Fibroblast of peridontal ligament (primary cell): ENCODE measurements at regions not wholly inside any gene's neighbourhood (a gene's known extent, or its start where the extent isn't known, plus 50 kb on each side); places are given as distances from the start of the nearest gene placed in this dataset.
A peak's percentile ranks its signal among the peaks of the same experiment; 100 is the strongest.

Experiments
- DNase-seq: peaks from one replicate; pipeline ENCODE4 v3.0.0-alpha.2; 2010; ENCODE audit errors: extremely low read depth

DNA sequence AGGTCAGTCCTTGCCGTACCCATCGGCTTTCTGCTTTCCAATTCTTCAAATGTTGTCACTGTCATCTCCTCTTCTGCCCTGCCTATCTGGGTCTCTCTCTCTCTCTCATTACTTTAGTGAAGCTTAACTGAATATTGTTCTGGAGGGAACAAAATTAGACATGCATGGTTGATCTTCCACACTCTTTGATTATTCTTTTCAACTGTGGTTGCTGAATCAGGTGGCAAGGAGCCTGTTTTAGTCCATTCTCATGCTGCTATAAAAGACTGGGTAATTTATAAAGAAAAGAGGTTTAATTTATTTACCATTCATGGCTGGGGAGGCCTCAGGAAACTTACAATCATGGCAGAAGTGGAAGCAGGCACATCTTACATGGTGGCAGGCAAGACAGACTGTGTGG is 157.9 kb downstream of the ARL4C start:
- DNase-seq = no peak

GRCh38 chr2:234335661-234336228 is 161.1 kb downstream of the ARL4C start:
- peak; percentile 89 for DNase-seq

GRCh38 chr2:234334756-234335155 is 162.1 kb downstream of the ARL4C start:
- DNase-seq = no peak

DNA sequence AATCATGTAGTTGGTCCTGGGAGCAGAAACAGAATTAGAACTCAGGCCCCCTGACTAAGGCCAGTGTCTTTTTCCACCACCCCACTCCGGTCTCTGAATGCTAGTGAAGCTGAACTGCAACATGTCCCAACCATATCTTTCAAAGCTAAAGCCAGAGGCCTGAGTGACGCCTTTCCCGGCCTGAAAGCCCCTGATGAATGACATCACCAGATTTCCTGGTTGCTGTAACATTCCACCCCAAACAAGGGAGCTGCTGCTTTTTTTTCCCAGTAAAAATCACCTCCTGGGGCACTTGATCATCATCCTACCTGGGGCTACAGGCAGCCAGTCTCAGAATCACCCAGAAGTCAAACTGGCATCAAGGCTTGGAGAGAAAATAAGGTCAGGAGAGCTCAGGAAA is 162.7 kb downstream of the ARL4C start:
- peak; percentile 62 for DNase-seq

DNA sequence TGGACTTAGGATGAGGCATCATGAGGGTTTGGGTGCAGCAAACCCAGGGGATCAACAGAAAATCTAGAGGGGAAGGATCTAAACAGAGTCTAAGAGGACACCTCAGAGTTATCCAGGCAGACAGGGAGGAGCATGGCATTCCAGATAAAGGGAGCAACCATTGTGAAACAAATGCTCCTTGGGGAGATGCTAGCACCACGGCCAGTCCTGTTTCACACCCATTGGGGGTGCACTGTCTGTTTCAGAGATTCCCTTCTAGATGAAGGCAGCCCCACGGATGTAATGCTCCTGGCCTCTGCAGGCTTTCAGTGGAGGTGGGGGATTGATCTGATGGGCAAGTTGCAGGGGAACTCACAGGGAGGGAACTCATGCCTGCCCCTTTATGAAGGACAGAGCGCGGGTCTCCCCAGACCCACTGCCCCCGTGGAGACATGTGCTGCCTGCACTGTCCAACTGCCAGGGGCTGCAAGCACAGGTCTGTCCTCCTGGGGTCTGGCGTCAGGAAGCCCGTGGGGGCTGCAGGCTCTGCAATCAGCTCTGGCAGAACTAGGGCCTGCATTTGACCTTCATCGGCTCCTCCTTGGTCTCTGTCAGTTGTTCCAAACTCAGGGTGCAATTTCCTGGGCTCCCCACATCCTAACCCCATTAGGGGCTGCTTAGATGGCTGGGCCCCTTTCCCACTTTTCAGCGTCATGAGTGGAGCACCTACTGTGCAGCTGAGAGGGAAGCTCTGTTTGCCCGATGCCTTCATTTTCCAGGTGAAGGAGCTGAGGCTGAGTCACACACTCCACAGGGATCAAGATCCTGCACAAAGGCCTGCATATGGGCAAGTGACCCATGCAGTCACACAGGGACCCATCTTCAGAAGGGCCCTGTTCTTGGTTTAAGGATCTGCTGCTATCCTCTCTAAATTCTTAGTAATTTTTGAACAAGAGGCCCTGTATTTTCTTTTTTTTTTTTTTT is 163.4 kb downstream of the ARL4C start:
- DNase-seq = no peak

DNA sequence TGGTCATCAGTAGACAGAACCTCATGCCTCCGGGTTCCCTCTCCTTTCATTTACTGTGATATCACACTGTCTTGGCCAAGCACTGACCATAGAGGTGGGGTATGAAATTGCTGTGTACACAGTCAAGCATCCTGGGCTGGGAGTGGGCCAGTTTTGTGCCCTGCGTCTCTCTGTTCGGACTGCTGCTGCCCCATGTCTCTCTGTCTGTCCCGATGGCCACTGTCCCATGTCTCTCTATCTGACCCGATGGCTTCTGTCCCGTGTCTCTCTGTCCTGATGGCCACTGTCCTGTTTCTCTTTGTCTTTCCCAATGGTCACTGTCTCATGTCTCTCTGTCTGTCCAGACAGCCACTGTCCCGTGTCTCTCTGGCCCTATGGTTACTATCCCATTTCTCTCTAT is 164.9 kb downstream of the ARL4C start:
- no peak for DNase-seq

GRCh38 chr2:234331566-234331965 is 165.3 kb downstream of the ARL4C start:
- DNase-seq = no peak

- DNase-seq = no peak
These were observed 166.0 kb downstream of the ARL4C start for GRCh38 chr2:234330902-234331301.

GRCh38 chr2:234329202-234329960 is 167.5 kb downstream of the ARL4C start:
- DNase-seq = peak; percentile 51

DNA sequence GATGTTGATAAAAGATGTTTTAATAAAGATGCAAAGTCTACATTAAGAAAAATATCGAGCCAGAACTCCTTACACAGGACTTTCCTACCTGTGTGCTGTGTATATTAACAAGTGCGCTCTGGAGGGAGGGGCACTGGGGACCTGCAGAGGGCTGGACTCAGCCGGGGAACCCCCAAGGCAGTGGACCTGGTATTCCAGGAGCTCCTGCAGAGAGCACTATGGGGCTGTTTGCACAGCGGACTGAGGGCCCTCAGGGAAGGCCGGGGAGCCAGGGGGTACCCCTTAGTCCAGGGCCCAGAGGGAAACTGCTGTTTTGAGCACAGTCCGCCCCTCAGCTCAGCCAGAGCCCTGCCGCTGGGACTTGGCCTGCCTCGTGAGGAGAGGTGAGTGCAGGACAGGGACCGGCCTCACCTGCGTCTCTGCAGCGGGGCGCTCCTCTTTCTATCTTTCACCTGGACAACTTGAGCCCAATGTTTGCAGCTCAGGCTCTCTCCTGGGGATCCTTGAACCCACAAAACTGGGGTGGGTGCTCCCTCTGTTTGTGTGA is 168.4 kb downstream of the ARL4C start:
- no peak for DNase-seq

DNA sequence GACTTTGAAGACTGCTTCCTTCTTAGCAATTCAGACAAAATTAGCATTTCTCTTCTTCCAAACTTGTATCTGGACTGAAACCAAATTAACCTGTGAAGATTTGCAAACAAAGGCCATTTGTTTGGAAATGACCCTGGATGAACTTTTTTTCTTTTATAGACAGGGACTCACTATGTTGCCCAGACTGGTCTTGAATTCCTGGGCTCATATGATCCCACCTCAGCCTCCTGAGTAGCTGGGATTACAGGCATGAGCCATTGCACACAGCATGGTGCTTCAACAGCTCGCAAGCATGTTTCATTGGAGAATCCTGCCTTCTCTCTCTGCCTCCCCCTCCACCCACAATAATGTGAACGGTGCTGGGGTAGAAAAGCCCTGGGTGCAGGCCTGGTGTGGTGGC is 170.2 kb downstream of the ARL4C start:
- no peak for DNase-seq

DNA sequence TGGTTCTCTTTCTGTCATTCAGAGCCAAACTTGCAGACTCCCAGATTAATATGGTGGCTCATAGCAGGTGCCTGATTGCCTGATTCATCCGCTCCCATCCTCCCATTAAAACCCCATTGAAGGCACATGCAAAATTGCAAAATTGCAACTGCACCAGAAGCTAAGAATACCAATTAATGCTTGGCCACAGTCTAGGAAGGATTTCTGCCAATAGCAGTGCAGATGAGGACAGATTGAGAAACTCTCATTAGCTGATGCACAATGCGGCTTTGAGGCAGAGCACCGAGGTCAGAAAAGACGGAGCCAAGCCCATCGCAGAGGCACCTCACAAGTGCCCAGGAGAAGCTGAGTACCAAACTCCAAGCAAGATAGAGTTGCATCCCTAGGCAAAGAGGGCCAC is 172.8 kb downstream of the ARL4C start:
- no peak for DNase-seq

GRCh38 chr2:234322766-234323465 is 174.0 kb downstream of the ARL4C start:
- no peak for DNase-seq

GRCh38 chr2:234320066-234320465 is 176.8 kb downstream of the ARL4C start:
- DNase-seq = no peak

- no peak for DNase-seq
These were observed 178.5 kb downstream of the ARL4C start for GRCh38 chr2:234318361-234318760.

GRCh38 chr2:234313558-234313957 is 183.3 kb downstream of the ARL4C start:
- no peak for DNase-seq

DNA sequence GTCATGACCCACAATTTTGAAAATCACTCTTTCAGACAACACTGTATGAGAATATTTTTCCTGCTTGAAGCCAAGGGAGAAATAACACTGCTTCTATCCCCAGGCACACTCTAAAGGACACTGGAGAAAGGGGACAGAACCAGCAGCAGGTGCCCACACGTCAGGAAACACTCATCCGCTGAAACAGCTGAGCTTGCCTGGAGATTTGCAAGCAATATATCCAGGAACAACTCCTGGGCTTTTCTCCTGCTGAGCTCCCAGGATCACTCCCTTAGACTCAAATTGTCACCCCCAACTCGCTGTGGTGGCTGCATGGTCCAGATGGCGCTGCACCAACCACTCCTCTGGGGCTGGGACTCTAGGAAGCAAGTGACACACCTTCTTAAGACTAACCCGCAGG is 186.7 kb downstream of the ARL4C start:
- no peak for DNase-seq

- DNase-seq = no peak
These were observed 187.4 kb downstream of the ARL4C start for GRCh38 chr2:234309431-234309830.

- DNase-seq = peak; percentile 95
These were observed 188.1 kb downstream of the ARL4C start for GRCh38 chr2:234308813-234309195.

DNA sequence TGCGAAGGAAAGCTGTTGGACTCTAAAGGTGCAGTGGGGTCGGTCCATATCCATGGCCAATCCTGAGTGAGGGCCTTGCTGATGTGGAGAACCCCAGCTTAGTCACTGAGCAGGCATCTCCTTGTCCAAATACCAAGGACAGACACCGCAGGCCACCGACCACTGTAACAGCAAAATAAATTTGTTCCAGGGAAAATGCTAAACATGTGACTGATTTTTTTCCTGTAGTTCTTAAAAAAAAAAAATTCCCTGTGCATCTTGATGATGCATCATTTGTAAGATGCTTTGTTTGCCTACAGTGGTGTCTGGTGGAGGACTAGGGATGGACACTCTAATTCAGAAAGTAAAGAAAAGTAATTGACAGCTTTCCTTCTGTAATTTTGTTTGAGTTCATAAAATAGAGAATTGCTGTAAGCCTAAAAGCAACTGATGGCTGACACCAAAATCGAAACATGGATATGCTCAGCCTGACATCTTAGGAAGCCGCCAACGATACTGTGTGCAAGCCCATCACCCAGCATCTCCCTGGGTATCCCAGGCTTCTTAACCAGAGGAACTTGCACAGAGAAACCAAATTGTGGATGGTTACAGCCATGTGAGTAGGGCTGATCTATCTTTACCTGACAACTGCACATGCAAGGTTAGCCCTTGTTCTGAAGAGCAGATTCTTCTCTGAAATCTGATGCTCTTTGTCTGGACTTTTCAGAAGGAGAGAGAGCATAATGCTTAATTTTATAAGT is 188.6 kb downstream of the ARL4C start:
- DNase-seq = peak; percentile 53
